Lung (tissue), 11 donors: ENCODE measurements at regions not wholly inside any gene's neighbourhood (a gene's known extent, or its start where the extent isn't known, plus 50 kb on each side); places are given as distances from the start of the nearest gene placed in this dataset.

Experiments used
- ATAC-seq: fragments of 200-7000 bp; cut with Tn5 transposase; one replicate; pipeline ENCODE4 v1.9.1; 2020; ENCODE audit warnings: moderate number of reproducible peaks; ENCODE audit not compliant: insufficient read depth, low FRiP score
- DNase-seq, 3 donors: peaks; one replicate each; pipeline ENCODE4 v3.0.0-alpha.2; 2013 to 2017
- H3K27ac ChIP-seq, 2 donors: one replicate each; pipeline ENCODE4 v1.5.1; 2013; ENCODE audit warnings: mild to moderate bottlenecking in 2 of 2, moderate library complexity in 2 of 2, control low read depth in 1 of 2, inconsistent platforms in 1 of 2, low read depth in 1 of 2, low read length in 1 of 2
- H3K27me3 ChIP-seq, 3 donors: one replicate each; pipeline ENCODE4 v1.5.1; 2013; ENCODE audit warnings: low read length in 2 of 3; ENCODE audit not compliant: control insufficient read depth in 3 of 3, insufficient read depth in 3 of 3
- H3K36me3 ChIP-seq, 4 donors: one replicate each; pipeline ENCODE4 v1.5.1; 2013; ENCODE audit warnings: low read length in 4 of 4, mild to moderate bottlenecking in 1 of 4, moderate library complexity in 1 of 4; ENCODE audit not compliant: control insufficient read depth in 4 of 4, insufficient read depth in 4 of 4
- H3K4me1 ChIP-seq, 5 donors: one replicate each; pipeline ENCODE4 v1.5.1; 2013; ENCODE audit warnings: low read length in 5 of 5, mild to moderate bottlenecking in 2 of 5, moderate library complexity in 1 of 5; ENCODE audit not compliant: control insufficient read depth in 5 of 5, insufficient read depth in 5 of 5
- H3K4me3 ChIP-seq: one replicate; pipeline ENCODE4 v1.5.1; 2013; ENCODE audit warnings: mild to moderate bottlenecking, control low read depth, moderate library complexity
- H3K9ac ChIP-seq, 2 donors: one replicate each; pipeline ENCODE4 v1.5.1; 2013; ENCODE audit warnings: low read length in 2 of 2, control low read depth in 1 of 2; ENCODE audit not compliant: insufficient read depth in 1 of 2
- H3K9me3 ChIP-seq, 4 donors: one replicate each; pipeline ENCODE4 v1.5.1; 2013; ENCODE audit warnings: low read length in 3 of 4, mild to moderate bottlenecking in 1 of 4, moderate library complexity in 1 of 4; ENCODE audit not compliant: control insufficient read depth in 4 of 4, insufficient read depth in 3 of 4
- WGBS, 2 donors: extraction: QIAGEN DNeasy Blood & Tissue Kit; methylation state at CpG; one replicate each; pipeline ENCODE4 v1.1.7; 2013; 5-methylcytosine and 5-hydroxymethylcytosine counted together
- TF ChIP-seq, protein P1 (sequence below): IDR thresholded peaks from 2 replicates; pipeline ENCODE4 v1.5.1; 2012; ENCODE audit warnings: mild to moderate bottlenecking; ENCODE audit errors: control extremely low read depth, extremely low read depth
- donor health status: control.
- donor health status: control.
- donor health status: Bipolar disorder and iron deficiency.
- donor health status: healthy.
- donor health status: DM: yes; HTN: yes; CAD: no.

DNA sequence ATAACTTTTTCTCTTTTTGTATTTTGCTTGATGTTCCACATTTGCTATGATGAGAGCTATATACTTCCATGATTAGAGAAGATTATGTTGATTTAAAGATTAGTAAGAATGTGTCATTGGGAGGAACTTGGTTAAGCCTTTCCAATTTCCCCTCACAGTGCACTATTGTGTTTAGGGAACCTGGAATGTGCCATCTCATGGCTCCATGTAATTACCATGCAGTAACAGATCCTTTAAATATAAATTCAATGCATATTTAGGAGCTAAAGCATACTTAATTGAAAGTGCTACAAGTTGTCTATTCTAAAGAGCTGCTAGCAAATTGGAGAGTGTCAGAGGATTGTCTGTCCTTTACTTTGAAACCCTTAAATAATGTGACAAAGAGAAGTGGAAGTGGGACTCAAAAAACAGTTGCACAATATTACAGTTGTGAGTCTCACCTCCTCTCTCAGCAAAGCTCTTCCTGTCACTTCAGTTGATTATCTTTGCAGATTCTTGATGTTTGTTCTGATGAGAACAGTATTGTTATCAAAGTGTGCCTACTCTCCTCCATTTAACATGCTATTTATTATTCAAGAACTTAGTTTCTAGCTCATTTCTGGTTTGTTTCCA, 1162.7 kb upstream of the ZEB2 start:
- no peak for ATAC-seq
- DNase-seq, result no peak
- H3K9ac ChIP-seq, result no peak overlapping the region
- no peak overlapping the region for H3K27ac ChIP-seq
- TF ChIP-seq, protein P1, sequence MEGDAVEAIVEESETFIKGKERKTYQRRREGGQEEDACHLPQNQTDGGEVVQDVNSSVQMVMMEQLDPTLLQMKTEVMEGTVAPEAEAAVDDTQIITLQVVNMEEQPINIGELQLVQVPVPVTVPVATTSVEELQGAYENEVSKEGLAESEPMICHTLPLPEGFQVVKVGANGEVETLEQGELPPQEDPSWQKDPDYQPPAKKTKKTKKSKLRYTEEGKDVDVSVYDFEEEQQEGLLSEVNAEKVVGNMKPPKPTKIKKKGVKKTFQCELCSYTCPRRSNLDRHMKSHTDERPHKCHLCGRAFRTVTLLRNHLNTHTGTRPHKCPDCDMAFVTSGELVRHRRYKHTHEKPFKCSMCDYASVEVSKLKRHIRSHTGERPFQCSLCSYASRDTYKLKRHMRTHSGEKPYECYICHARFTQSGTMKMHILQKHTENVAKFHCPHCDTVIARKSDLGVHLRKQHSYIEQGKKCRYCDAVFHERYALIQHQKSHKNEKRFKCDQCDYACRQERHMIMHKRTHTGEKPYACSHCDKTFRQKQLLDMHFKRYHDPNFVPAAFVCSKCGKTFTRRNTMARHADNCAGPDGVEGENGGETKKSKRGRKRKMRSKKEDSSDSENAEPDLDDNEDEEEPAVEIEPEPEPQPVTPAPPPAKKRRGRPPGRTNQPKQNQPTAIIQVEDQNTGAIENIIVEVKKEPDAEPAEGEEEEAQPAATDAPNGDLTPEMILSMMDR, result no peak
- H3K36me3 ChIP-seq, result no peaks in the 10 kb centered on the region
- no peaks in the 10 kb centered on the region for H3K9me3 ChIP-seq
- H3K4me3 ChIP-seq, result no peak overlapping the region
- no peaks in the 10 kb centered on the region for H3K27me3 ChIP-seq
- no peaks in the 10 kb centered on the region for H3K4me1 ChIP-seq

DNA sequence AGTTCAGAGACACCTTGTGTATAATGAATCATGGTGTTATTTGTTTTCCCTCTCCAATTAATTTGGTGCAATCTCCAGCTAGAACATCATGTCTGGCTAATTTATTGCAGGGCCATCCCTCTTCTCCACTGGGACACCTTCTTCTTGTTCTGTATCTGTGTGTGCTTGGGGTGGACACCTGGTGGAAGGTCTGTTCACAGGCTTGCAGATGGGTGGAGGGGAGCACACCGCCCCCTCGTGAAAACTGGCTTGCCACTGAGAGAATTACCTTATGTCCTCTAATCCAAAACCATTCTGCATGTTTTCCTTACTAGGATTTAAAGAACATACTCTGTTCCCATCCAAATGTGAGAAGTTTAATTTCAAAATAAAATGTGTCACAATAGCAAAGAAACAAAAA, 1160.4 kb upstream of the ZEB2 start:
- no peak for DNase-seq
- no peaks in the 10 kb centered on the region for H3K36me3 ChIP-seq
- ATAC-seq, result no peak
- H3K4me1 ChIP-seq, result no peaks in the 10 kb centered on the region
- H3K27ac ChIP-seq, result no peak overlapping the region
- TF ChIP-seq, protein P1, result no peak
- H3K9ac ChIP-seq, result no peak overlapping the region
- no peaks in the 10 kb centered on the region for H3K27me3 ChIP-seq
- no peak overlapping the region for H3K4me3 ChIP-seq
- WGBS, 2 donors, result 92 to 95% methylated on average over 2 of the region's 2 CpGs
- no peaks in the 10 kb centered on the region for H3K9me3 ChIP-seq

DNA sequence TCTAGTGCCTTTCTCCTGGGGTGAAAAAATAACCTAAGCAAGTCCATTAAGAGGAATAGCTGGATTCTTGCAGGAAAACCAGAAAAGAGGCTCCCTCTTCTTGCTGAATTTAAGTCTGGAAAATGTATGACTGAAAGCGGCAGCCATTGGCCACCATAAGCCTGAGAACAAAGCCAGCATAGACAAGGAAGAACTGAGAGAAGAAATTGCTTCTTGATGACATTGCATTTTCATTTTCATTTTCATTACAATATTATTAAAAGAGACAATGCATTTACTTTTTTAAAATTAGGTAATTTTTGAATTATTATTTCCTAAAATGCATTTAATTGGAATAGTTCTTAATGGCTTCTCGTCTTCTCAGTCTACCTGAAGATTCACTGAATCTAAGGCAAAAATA, 1157.5 kb upstream of the ZEB2 start:
- TF ChIP-seq, protein P1, result no peak
- H3K27me3 ChIP-seq, result no peaks in the 10 kb centered on the region
- DNase-seq (no peak), ATAC-seq (no peak)
- no peaks in the 10 kb centered on the region for H3K4me1 ChIP-seq
- H3K9ac ChIP-seq, result no peak overlapping the region
- no peaks in the 10 kb centered on the region for H3K9me3 ChIP-seq
- no peak overlapping the region for H3K4me3 ChIP-seq
- no peak overlapping the region for H3K27ac ChIP-seq
- 91% methylated on average over 2 of the region's 2 CpGs for WGBS, 2 donors
- H3K36me3 ChIP-seq, result no peaks in the 10 kb centered on the region

DNA sequence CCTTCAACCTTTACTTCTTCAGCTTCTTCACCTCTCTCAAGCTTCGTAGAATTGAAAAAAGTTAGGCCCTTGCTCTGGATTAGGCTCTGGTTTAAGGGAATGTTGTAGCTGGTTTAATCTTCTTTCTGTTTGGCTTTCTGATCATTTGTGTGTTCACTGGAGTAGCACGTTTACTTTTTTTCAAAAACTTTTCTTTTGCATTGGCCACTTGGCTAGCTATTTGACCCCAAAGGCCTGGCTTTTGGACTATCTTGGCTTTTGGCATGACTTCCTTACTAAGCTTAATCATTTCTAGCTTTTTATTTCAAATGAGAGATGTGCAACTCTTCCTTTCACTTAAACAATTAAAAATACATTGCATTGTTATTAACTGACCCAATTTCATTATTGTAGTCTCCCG, 1154.8 kb upstream of the ZEB2 start:
- ATAC-seq, result no peak

More for the DNA sequence above, 1154.8 kb upstream of the ZEB2 start:
- H3K4me3 ChIP-seq, result no peak overlapping the region
- H3K27me3 ChIP-seq, result no peaks in the 10 kb centered on the region
- no peak overlapping the region for H3K27ac ChIP-seq
- H3K36me3 ChIP-seq, result no peaks in the 10 kb centered on the region
- TF ChIP-seq, protein P1, result no peak
- H3K9me3 ChIP-seq, result no peaks in the 10 kb centered on the region
- no peaks in the 10 kb centered on the region for H3K4me1 ChIP-seq
- WGBS, 2 donors, result 82 to 91% methylated on average over 3 of the region's 3 CpGs
- H3K9ac ChIP-seq, result no peak overlapping the region
- DNase-seq, result no peak
